ENCODE measurements at regions not wholly inside any gene's neighbourhood (a gene's known extent, or its start where the extent isn't known, plus 50 kb on each side); places are given as distances from the start of the nearest gene placed in this dataset.

DNA sequence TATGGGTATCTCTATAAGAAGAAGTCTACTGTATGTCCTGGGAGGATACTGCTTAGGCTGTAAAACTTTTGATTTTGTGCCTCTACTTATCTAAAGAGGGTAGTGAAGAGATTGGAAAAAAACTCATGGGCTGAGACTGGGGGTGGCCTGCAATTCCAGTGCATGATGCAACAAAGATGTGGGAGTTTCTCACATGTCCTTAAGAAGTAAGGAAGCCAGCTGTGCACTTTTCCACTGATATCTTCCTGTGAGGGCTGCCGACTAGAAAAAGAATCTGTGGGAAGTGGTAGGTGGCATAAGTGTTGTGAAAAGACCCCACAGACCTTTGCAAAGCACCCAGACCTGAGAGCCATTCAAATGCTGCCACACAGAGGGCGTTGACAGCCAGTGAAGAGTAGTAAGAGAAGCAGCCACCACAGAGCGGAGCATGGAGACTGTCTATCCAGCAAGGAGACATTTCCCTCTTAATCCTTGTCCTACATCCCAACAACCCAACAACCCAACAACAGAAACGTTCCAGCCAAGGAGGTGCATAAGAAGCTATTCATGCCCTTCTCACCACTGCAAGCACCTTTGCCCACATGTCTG is 65.1 kb downstream of the PFDN4 start:
- no peak for DNase-seq

DNA sequence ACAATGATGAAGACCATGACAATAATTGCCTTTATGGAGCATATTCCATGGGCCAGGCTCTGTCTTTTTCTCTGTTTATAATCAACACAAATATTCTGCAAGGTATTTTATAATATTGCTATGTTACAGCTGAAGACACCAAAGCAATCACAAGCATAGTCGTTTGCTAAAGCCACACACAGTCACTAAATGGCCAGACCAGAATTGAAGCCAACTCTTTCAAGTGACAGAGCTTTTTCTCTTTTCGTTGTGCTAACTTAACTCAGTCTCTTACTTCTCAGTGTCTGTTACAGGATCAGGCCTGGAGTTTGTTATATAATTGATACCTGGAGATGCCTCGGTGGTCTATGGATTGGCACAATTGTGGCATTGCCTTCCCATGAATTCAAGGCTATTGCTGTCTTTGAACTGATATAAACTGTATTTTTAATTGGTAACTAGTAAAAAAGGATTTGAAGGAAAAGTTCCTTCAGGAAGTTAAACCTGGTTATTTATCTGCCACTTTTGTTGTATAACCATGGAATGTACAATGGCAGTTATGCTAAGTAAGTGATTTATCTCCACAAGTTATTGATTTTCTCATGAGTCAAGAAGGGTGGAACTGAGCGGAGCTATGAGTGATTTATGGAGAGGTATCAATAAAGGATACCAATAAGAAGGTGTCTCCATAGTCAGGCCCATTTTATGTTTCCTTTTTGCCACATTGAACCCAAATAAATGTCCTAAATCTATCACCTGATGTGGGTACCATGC is 67.6 kb downstream of the PFDN4 start:
- no peak for DNase-seq

DNA sequence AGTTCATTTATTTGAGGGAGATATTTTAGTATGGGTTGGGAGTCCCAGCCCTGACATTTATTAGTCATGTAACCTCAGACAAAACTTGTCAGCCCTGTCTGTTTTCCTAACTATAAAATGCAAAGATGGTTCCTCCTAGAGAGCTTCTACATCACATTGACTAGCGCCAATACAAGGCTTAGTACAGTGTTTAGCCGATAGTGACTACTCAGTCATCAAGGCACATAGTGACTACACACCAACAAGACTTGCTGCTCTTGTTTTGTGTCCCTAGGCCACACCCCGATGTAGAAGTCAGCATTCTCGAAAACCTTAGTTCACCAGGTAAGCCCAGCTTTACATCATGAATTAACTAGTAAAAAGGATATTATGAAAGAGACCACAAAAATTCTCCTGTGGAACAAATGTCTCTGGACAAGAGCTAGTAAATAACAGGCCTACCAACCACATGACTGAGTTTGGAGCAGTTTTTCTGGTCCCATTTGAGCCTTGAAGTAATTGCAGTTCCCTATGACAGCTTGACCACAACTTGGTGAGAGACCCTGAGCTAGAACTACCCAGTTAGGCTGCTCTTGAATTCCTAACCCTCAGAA is 68.8 kb downstream of the PFDN4 start:
- DNase-seq = no peak

DNA sequence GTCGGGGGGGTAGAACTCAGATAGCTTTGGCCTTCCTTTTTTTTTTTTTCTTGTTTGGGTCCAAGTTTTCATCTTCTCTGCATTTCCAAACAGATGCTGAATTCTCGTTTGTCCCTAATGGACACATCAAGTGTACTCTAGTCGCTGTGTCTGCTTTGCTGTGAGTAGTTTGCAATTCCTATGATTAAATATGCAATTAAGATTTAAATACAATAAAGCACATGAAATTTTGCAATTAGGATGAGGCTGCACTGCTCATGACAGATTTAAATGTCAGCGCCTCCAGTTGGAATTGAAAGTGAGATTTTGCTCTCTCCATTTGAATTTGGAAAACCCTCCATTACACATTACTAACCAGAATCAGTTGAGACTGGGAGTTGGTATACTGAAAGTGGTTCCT is 70.4 kb downstream of the PFDN4 start:
- DNase-seq = no peak

DNA sequence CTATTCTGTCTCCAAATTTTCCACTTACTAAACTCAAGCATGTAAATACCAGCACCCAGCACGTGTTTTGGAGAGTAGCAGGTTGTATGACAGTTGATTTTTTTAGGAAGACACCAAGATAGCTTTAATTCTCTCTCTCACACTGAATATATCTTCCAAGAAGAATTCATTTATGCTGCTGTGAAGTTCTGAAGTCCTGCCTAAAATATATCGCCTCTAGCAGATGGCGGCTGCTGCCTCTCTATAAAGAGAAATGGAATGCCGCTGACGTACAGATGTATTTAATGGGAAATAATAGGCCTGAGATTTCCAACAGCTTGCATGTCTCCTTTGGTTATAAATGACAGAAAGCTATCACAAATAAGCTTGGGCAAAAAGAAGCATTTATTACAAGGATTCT is 74.7 kb downstream of the PFDN4 start:
- no peak for DNase-seq

DNA sequence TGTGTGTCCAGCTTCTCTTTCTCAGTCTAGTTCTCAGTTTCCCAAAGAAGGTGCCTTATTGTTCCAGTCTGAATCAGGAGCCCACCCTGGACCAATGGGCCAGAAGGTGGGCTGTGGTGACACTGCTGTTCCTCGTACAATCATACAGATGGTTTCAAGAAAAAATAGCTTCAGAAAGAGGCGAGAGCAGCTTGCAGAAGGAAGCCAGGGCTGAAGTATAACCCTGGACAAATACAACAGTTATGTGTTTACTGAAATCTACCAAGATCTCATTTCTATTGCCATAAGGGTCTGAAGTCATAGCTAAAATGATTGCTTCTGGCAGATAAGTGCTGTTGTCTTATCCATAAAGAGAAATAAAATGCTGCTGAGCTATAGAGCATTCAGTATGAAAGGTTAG is 75.4 kb downstream of the PFDN4 start:
- no peak for DNase-seq

DNA sequence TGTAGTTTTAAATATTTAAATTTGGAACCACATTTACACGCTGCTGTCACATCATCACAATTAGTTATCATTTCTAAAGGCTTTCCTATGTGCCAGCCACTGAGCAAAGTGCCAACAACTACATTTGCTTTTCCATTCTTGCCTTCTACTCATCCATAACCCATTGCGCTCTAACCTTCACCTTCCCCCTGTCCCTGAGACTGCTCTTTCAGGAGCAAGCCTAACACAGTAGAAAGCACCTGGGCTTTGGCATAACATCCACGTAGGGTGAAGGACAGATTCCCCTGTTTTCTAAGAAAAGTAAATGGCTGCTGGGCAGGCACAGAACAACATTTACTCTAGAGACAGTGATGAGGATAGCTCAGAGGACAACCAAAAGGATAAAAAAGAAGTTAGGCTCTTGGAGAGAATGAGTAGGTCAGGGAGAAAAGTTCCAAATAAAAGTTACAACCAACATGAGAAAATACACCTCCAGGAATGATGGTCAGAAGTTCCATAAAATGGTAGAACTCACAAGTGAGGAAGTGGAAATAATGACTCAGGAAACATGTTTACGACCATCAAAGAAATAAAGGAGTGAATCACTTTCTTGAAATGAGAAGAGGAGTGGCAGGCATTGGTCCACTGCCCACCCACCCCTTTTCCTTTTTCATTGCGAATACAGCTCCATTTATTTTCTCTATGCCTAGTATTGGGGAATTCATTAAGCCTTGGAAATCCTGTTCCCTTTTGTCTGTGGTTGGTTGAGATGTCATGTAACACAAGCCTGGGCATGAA is 77.2 kb downstream of the PFDN4 start:
- no peak for DNase-seq

DNA sequence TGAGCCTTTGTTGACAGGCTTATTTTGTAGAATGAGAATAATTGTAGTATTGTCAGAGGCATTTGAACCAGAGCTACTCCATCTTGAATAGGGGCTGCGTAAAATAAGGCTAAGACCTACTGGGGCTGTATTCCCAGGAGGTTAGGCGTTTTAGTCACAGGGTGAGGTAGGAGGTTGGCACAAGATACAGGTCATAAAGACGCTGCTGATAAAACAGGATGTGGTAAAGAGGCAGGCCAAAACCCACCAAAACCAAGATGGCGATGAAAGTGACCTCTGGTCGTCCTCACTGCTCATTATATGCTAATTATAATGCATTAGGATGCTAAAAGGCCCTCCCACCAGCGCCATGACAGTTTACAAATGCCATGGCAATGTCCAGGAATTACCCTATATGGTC is 82.7 kb downstream of the PFDN4 start:
- no peak for DNase-seq

DNA sequence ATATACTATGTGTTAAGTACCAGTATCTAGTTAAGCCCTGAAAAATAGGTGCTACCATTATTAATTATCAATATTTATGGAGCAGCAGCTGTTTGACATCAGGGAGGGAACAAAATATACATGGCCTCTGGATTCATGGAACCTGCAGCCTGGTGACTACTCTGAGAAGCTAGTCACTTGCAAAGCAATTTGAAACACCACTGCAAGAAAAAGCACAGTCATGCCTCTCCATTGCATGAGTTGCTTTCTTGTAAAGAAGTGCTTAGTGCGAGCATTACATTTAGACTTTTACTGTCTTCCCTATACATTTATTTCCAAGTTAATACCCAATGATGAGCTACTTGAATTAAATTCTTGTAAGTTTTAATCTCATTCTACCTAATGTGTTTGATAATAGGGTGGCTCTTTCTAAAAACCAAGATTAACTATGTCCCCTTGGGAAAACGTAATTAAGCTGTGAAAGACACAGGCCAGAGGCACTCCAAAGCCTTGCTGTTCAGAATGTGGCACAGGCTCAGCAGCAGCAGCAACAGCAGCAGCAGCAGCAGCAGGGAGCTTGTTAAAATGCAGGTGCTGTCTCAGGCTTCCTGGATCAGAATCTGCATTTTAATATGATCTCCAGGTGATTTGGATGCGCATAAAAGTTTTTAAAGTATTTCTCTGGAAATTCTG is 83.6 kb downstream of the PFDN4 start:
- no peak for DNase-seq

DNA sequence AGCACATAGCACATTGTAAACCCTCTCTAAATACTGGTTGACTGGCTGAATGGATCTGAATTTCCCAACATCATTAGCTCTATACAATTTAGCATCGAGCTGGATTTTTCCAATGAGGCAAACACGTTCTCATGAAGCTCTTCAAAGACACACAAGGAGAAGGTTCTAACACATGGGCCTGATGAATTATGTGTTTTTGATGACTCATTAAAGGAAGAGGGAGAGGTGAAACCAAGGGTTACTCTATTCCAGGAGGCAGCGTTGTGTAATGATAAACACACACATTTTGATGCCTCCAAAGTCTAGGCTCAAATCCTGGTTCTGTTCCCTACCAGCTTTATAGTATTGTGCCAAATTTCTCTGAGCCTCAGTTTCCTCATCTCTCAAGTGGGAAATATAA is 84.3 kb downstream of the PFDN4 start:
- no peak for DNase-seq

DNA sequence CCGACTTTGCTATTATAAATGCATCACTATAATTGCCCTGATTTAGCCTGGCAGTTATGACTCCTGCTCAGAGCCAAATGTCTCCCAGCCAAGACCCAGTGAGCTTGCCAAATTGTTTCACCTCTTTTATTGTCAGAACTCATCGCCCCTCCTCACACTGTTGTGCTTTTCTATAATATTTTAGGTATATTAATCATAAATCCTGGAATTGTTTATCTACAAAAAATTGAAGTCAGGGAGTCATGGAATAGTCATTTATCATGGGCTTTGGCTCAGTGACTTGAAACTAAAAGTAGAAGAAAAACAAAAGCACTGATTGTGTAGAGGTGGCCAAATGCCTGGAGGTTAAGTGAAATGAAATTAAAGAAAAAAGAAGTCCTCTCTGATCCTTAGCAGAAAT is 85.6 kb downstream of the PFDN4 start:
- no peak for DNase-seq

DNA sequence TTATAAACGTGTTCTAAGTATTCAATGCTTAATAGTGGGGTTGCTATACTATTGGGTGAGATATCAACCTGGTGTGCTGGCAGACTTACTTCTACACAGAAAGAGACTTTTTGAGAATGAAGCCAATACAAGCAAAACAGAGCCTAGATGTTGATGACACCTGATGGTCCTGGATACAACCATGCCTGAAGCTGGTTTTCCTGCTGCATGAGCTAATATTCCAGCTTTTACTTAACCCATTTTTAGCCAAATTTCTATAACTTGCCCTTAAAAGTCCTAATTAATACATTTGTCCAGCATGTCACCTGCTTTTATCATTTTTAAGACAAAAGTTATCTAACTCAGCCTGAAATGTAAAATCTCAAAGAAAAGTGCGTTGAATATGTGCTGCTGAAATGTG is 86.2 kb downstream of the PFDN4 start:
- DNase-seq = no peak

DNA sequence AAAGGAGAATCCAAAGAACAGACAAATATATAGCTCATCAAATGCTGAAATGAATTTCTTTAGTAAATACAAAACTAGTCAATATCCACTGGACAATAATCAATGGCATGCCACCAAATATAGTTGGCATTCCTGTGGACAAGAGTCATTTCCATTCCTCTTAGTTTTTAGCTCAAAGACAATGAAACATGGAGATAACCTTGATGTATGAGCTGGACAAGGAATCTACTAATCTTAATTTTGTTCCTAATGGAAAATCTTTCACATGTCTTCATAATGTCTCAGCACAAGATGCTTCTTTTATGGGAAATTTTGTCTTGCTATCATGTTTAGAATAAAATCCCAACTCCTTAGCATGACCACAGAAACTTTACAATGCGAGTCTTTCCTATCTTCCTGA is 87.8 kb downstream of the PFDN4 start:
- no peak for DNase-seq

DNA sequence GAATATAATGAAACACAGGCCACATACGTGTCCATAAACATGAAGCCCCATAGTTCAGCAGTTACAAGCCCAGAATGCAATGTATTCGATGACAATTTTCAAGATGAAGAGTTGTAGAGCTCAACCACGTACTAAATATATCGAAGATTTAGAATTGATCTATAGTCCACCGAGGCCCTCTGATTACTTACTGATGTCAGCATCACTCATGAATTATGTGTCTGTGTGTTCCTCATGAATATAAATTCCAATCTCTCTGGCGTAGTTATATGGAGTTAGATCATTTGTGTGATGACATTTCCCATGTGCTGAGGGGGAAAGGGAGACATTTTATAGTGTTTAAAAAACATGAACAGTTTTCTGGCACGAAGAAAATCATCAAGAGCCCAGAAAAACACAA is 97.5 kb downstream of the PFDN4 start:
- no peak for DNase-seq

DNA sequence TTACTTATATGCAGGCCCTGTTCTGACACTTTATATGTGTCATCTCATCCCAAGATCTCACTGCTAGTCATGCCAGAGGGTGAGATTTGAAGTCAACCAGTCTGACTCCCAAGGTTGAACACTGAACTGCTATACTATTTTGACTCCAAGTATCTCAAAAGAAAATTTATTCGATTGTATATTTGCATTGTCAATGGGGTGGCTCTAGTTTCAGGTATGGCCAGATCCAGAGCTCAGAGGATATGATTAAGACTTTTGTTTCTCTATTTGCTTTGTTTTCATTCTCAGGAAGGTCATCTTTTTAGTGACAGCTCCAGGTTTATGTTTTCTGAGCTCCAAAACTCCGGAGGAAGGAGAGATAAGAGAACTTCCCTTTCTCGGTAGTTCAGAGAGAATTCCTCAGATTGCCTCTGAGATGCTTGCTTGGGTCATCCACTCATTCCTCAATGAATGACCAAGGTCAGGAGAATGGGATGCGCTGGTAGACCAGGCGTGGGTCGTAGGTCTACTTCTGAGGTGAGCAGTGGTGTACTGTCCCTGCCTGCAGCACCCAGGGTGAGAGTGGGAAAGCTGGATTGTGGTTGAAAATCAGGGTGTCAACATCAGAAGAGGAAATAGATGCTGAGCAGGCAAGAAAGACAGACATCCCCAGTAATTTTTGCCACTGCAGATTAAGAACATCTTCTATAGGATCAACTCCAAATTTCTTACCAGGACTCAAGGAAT is 99.3 kb downstream of the PFDN4 start:
- DNase-seq = no peak

DNA sequence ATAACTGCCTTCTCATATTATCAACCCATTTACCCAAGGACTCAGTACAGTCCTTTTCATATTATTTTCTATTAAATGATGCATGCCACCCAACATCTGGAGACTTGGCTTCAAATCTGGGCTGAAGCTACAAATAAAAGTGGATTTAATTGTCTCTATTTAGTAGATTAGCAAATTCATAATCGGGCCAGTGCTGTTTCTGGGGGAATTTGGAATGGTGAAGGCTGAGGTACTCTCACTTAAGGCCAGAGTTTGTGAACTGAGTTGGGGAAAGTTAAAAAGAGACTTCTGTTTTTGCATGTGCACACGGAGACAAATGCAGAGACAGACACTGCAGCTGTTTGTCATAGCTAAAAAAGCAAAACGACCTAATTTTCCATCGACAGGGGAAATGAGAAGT is 100.9 kb downstream of the PFDN4 start:
- no peak for DNase-seq

DNA sequence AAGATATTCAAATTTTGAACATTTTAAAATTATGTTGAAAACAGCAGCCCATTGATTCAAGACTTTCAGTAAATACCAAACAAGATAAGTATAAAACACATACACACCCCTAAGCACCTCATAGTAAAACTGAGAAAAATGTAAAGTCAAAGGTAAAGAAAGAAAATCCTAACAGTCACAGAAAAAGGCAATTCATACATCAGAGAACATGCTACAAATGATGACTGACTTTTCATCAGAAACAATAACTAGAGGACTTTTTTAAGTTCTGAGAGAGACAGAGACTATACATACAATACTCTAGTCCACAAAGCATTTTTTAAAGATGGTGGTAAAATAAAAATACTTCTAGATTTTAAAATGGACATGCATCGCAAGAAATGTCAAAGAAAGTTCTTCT is 111.0 kb downstream of the PFDN4 start:
- no peak for DNase-seq

DNA sequence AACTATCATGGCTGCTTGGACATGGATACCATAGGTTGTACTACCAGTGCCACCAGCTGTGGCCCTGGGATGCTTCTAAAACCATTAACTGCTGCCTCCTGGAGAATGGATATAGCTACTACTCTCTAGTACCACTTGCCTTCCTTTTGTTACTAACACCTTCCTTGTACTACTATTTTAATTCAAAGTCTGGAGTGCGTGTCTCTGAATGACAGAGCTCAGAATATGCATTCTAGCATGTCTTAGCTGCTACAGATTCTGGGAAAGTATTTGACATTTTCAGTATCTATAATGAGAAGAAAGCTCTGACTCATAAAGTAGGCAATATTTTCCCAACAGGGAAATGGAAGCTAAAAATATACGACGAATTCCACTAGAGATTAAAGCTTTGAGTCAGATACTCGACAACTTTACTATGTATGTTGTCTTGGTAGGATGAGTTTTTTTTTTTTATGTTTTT is 112.3 kb downstream of the PFDN4 start:
- DNase-seq = no peak

DNA sequence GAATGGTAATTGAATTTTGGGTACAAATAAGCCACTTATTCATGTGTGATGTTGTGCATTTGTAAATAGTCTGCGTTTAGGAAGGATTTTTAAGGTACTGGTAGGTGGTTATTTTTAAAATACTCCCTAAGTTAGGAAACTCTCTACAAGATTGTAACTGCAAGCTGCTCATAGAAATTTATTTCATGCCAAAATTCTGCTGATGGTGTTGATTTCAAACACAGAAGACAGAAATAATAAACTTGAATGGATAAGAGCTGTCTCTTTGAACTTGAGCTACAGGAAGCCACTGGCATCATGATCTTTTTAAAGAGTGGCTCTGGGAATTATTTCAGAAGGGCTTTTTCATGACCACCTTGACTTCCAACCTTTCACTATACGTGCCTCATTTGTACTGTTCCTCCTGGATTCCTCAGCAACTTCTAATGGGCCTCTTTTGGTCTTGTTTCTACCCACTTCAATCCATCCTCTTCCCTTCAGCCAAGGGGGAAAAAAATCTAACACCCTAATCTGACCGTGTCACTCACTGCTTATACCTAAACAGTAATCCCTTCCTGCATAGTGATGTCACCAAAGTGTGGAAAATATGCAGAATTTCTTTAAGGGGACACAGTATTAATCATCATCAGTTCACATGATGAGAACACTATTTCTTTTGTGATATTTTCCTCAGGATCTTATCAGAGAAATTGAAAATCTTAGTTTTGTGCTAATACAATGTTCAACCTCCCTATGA is 113.6 kb downstream of the PFDN4 start:
- DNase-seq = no peak

DNA sequence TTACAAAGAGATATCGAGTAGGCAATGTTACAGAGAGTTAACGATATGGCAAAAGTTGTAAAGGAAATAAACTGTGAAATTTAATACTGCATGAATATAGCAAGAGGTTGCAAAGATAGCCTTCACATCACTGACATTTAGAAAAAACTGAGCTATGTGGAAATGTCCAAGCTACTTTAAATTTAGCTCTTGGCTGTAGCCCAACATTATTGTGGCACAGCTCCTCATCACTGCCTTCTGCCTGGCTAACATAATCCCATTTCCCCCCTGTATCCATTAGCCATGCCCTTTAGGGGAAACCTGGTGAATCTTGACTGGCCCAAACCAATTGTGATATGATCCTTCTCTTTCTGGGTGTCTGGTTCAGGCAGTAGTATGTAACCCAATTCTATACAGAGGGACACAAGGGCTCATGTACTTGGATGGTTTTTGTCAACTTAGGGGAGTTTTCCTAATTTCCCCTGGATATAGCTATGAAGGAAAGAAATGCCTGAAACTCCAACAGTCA is 115.4 kb downstream of the PFDN4 start:
- no peak for DNase-seq

DNA sequence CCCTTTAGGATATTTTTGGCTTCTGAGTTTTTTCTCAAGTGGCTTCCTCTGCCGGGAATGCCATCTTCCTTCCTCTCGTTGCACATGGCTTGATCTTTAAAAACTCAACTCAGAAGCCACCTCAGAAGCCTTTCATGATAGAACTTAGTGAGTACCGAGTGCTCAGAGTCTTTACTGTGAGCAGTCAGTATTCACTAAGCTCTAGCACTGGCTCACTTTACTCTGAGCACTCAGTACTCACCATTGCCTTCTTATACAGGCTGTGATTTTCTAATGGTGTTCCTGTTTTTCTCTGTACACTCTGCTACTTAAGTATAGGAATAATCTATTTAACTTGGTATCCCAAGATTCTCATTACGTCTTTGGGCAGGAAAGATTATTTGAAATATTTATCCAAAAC is 116.2 kb downstream of the PFDN4 start:
- DNase-seq = no peak

All from NCI-H1417 (cell line).